ENCODE measurements at regions not wholly inside any gene's neighbourhood (a gene's known extent, or its start where the extent isn't known, plus 50 kb on each side); places are given as distances from the start of the nearest gene placed in this dataset.

GRCh38 chr6:130671119-130671518 lies 156.1 kb upstream of the SMLR1 start:
- TF ChIP-seq EZH2 (IDR thresholded peaks at IDR 0.05; ENCODE audit: low read depth) = no peak
- no peak for TF ChIP-seq CTCF (conservative IDR thresholded peaks at IDR 0.05)

Measured in PC-9 (cell line).